ENCODE measurements at regions not wholly inside any gene's neighbourhood (a gene's known extent, or its start where the extent isn't known, plus 50 kb on each side); places are given as distances from the start of the nearest gene placed in this dataset.
"Not testable (repeated sequence)": the region's sequence is repeated elsewhere in the genome, so short reads cannot be mapped to it uniquely, and the experiment has no call there.

GRCh38 chr6:11888727-11889126 is 110.1 kb upstream of the ADTRP start:
- no peak for DNase-seq

- no peak for DNase-seq
Observed at GRCh38 chr6:11885159-11885558, 106.6 kb upstream of the ADTRP start.

- DNase-seq, result not testable (repeated sequence)
Observed at GRCh38 chr6:11883471-11883870, 104.9 kb upstream of the ADTRP start.

GRCh38 chr6:11880156-11880555 is 101.6 kb upstream of the ADTRP start:
- DNase-seq, result not testable (repeated sequence)

- no peak for DNase-seq
Observed at GRCh38 chr6:11878735-11879134, 100.1 kb upstream of the ADTRP start.

- no peak for DNase-seq
Observed at GRCh38 chr6:11878029-11878428, 99.4 kb upstream of the ADTRP start.

- DNase-seq, result no peak
Observed at GRCh38 chr6:11876934-11877433, 98.4 kb upstream of the ADTRP start.

- no peak for DNase-seq
Observed at GRCh38 chr6:11875325-11876109, 96.9 kb upstream of the ADTRP start.

GRCh38 chr6:11869672-11870340 is 91.2 kb upstream of the ADTRP start:
- DNase-seq, result peak; percentile 78

- no peak for DNase-seq
Observed at GRCh38 chr6:11868392-11868791, 89.8 kb upstream of the ADTRP start.

- DNase-seq, result peak; percentile 53
Observed at GRCh38 chr6:11865680-11866300, 87.2 kb upstream of the ADTRP start.

GRCh38 chr6:11858439-11858838 is 79.8 kb upstream of the ADTRP start:
- no peak for DNase-seq

GRCh38 chr6:11855743-11856142 is 77.1 kb upstream of the ADTRP start:
- no peak for DNase-seq

GRCh38 chr6:11854408-11855165 is 76.0 kb upstream of the ADTRP start:
- peak; percentile 83 for DNase-seq

GRCh38 chr6:11853678-11854407 is 75.2 kb upstream of the ADTRP start:
- no peak for DNase-seq

- no peak for DNase-seq
Observed at GRCh38 chr6:11852061-11852651, 73.6 kb upstream of the ADTRP start.

GRCh38 chr6:11851387-11851786 is 72.8 kb upstream of the ADTRP start:
- DNase-seq, result peak; percentile 89

- DNase-seq, result peak; percentile 50
Observed at GRCh38 chr6:11848852-11849731, 70.5 kb upstream of the ADTRP start.

GRCh38 chr6:11848346-11848651 is 69.7 kb upstream of the ADTRP start:
- DNase-seq, result no peak

GRCh38 chr6:11847515-11848345 is 69.1 kb upstream of the ADTRP start:
- no peak for DNase-seq
